Stimulated activated CD4-positive, alpha-beta T cell treated with anti-CD3 and anti-CD28 coated beads, Interleukin-1b, Interleukin-23, amount 100 ng/mL, for 48 hours (primary cell): ENCODE measurements at regions not wholly inside any gene's neighbourhood (a gene's known extent, or its start where the extent isn't known, plus 50 kb on each side); places are given as distances from the start of the nearest gene placed in this dataset.
"Not testable (repeated sequence)": the region's sequence is repeated elsewhere in the genome, so short reads cannot be mapped to it uniquely, and the experiment has no call there.

Experiments used
- DNase-seq: peaks from one replicate; pipeline ENCODE4 v3.0.0-alpha.2; 2020

GRCh38 chr1:81517987-81518386, 282.7 kb upstream of the ADGRL2 start:
- DNase-seq, result no peak

- no peak for DNase-seq
Observed at GRCh38 chr1:81513796-81514354, 286.9 kb upstream of the ADGRL2 start.

- DNase-seq, result no peak
Observed at GRCh38 chr1:81512252-81513003, 288.3 kb upstream of the ADGRL2 start.

GRCh38 chr1:81511281-81511680, 289.5 kb upstream of the ADGRL2 start:
- DNase-seq, result no peak

GRCh38 chr1:81510701-81511100, 290.0 kb upstream of the ADGRL2 start:
- no peak for DNase-seq

GRCh38 chr1:81509594-81509993, 291.1 kb upstream of the ADGRL2 start:
- DNase-seq, result no peak

GRCh38 chr1:81506699-81507098, 294.0 kb upstream of the ADGRL2 start:
- no peak for DNase-seq

GRCh38 chr1:81505831-81506230, 294.9 kb upstream of the ADGRL2 start:
- no peak for DNase-seq

- DNase-seq, result not testable (repeated sequence)
Observed at GRCh38 chr1:81504820-81505219, 295.9 kb upstream of the ADGRL2 start.

GRCh38 chr1:81502705-81503104, 298.0 kb upstream of the ADGRL2 start:
- not testable (repeated sequence) for DNase-seq

GRCh38 chr1:81501485-81501884, 299.2 kb upstream of the ADGRL2 start:
- DNase-seq, result not testable (repeated sequence)

GRCh38 chr1:81499487-81499886, 301.2 kb upstream of the ADGRL2 start:
- DNase-seq, result no peak

- no peak for DNase-seq
Observed at GRCh38 chr1:81498471-81499462, 302.0 kb upstream of the ADGRL2 start.

- no peak for DNase-seq
Observed at GRCh38 chr1:81496349-81496748, 304.4 kb upstream of the ADGRL2 start.

GRCh38 chr1:81493102-81493869, 307.4 kb upstream of the ADGRL2 start:
- DNase-seq, result no peak

- DNase-seq, result no peak
Observed at GRCh38 chr1:81492628-81493027, 308.1 kb upstream of the ADGRL2 start.

GRCh38 chr1:81490614-81491013, 310.1 kb upstream of the ADGRL2 start:
- DNase-seq, result no peak

- DNase-seq, result no peak
Observed at GRCh38 chr1:81489372-81489934, 311.3 kb upstream of the ADGRL2 start.

GRCh38 chr1:81484284-81484683, 316.4 kb upstream of the ADGRL2 start:
- DNase-seq, result no peak

GRCh38 chr1:81478219-81478618, 322.5 kb upstream of the ADGRL2 start:
- DNase-seq, result no peak

GRCh38 chr1:81477710-81478109, 323.0 kb upstream of the ADGRL2 start:
- DNase-seq, result no peak

GRCh38 chr1:81472387-81472786, 328.3 kb upstream of the ADGRL2 start:
- no peak for DNase-seq
